K562 (cell line): ENCODE measurements at regions not wholly inside any gene's neighbourhood (a gene's known extent, or its start where the extent isn't known, plus 50 kb on each side); places are given as distances from the start of the nearest gene placed in this dataset.

ENCODE experiments used
- ATAC-seq: fragments of 200-7000 bp; cut with Tn5 transposase; 3 replicates; pipeline ENCODE4 v1.9.1; 2020; ENCODE audit warnings: moderate library complexity
- BruUV-seq: library from RNA; stranded (reverse); fragments of 400-500 nt; replicated peaks from 2 replicates; lab custom pipeline; 2021; lab: Mats Ljungman, UMichigan
- CTCF ChIA-PET: fragments of 300-600 bp; formaldehyde crosslinking; extraction: SDS; loops from one replicate; lab custom pipeline; 2021; ENCODE audit warnings: low intra/inter-chr PET ratio; lab: Yijun Ruan, JAX
- POLR2A ChIA-PET: fragments of 300-600, 350-650 bp; sonication (Branson Sonifier 250); formaldehyde crosslinking; extraction: SDS; loops from one replicate; lab custom pipeline; 2021; ENCODE audit warnings: antibody characterized with exemption, inconsistent platforms; lab: Yijun Ruan, JAX
- DNase-seq, 4 experiments: peaks; one replicate each; pipeline versions ENCODE4 v3.0.0 to v3.0.0-alpha.2; 2011 to 2018; ENCODE audit warnings: low spot score in 3 of 4, mixed read lengths in 3 of 4; ENCODE audit errors: extremely low read depth in 1 of 4
- FAIRE-seq: peaks from 2 replicates; lab custom pipeline; 2011; peaks lifted over from hg19 to GRCh38; lab: Jason Lieb, UNC
- H2AFZ ChIP-seq: 2 replicates; pipeline ENCODE4 v1.6.0; 2011; ENCODE audit warnings: low read depth, low read length, control low read depth, inconsistent platforms
- H3K27ac ChIP-seq: fragments of 200-600 bp; 3 replicates; pipeline ENCODE4 v1.8.0; 2011; ENCODE audit warnings: low read depth, mild to moderate bottlenecking, control low read depth, inconsistent platforms, low read length, moderate library complexity, mixed read lengths; ENCODE audit errors: extremely low read depth
- H3K27me3 ChIP-seq, 2 experiments: fragments of 300-600 bp in 1 of 2; 2 replicates in 1 of 2; 3 replicates in 1 of 2; pipeline versions ENCODE4 v1.6.0 to v1.8.0; 2011; ENCODE audit warnings: inconsistent platforms in 2 of 2, low read length in 2 of 2, mild to moderate bottlenecking in 1 of 2, mixed read lengths in 1 of 2, moderate library complexity in 1 of 2; ENCODE audit not compliant: control insufficient read depth in 2 of 2, insufficient read depth in 2 of 2
- H3K36me3 ChIP-seq: fragments of 300-600 bp; 3 replicates; pipeline ENCODE4 v1.8.0; 2011; ENCODE audit warnings: mild to moderate bottlenecking, low read length, inconsistent platforms; ENCODE audit not compliant: control insufficient read depth, insufficient read depth
- H3K4me1 ChIP-seq, 2 experiments: fragments of 200-600 bp in 1 of 2; replicated peaks in 1 of 2; 2 replicates in 1 of 2; 3 replicates in 1 of 2; pipeline versions ENCODE4 v1.5.1 to v1.8.0; 2011; ENCODE audit warnings: inconsistent platforms in 2 of 2, low read length in 2 of 2, mild to moderate bottlenecking in 1 of 2, mixed read lengths in 1 of 2, moderate library complexity in 1 of 2; ENCODE audit not compliant: control insufficient read depth in 2 of 2, insufficient read depth in 2 of 2
- H3K4me2 ChIP-seq: 2 replicates; pipeline ENCODE4 v1.6.1; 2011; ENCODE audit warnings: low read length, control low read depth, inconsistent platforms, mixed read lengths; ENCODE audit not compliant: insufficient read depth
- H3K4me3 ChIP-seq: fragments of 200-600 bp; sonication (generic), shearing (Covaris generic); 2 replicates; pipeline ENCODE4 v1.5.1; 2016; ENCODE audit warnings: control low read depth, inconsistent platforms
- H3K79me2 ChIP-seq: fragments of 200-600 bp; 3 replicates; pipeline ENCODE4 v1.8.0; 2011; ENCODE audit warnings: low read length, inconsistent platforms; ENCODE audit not compliant: control insufficient read depth, insufficient read depth
- H3K9ac ChIP-seq, 2 experiments: 2 replicates each; pipeline versions ENCODE4 v1.6.0 to v1.6.1; 2011; ENCODE audit warnings: low read depth in 2 of 2, low read length in 2 of 2, control low read depth in 1 of 2, inconsistent platforms in 1 of 2, mild to moderate bottlenecking in 1 of 2, mixed read lengths in 1 of 2; ENCODE audit not compliant: insufficient read depth in 1 of 2
- H3K9me1 ChIP-seq: one replicate; pipeline ENCODE4 v1.6.0; 2011; ENCODE audit warnings: inconsistent platforms, mild to moderate bottlenecking, low read length, moderate library complexity; ENCODE audit not compliant: control insufficient read depth, insufficient read depth
- H3K9me3 ChIP-seq: replicated peaks from 2 replicates; pipeline ENCODE4 v1.5.1; 2011; ENCODE audit warnings: low read depth, low read length, inconsistent platforms; ENCODE audit not compliant: control insufficient read depth, insufficient read depth
- H4K20me1 ChIP-seq: replicated peaks from 2 replicates; pipeline ENCODE4 v1.6.1; 2011; ENCODE audit warnings: low read length, inconsistent platforms, mixed read lengths; ENCODE audit not compliant: control insufficient read depth, insufficient read depth
- CSDE1 ChIP-seq, 2 experiments: fragments of 450-650 bp; IDR thresholded peaks; 2 replicates each; pipeline ENCODE4 v1.6.1; 2016; ENCODE audit warnings: mild to moderate bottlenecking in 1 of 2
- GABPB2 ChIP-seq: fragments of 250-450 bp; sonication (Bioruptor Pico); conservative IDR thresholded peaks from 2 replicates; pipeline ENCODE4 v1.5.1; 2021; ENCODE audit warnings: mild to moderate bottlenecking
- RBM39 ChIP-seq: fragments of 200-400 bp; formaldehyde crosslinking; optimal IDR thresholded peaks from 2 replicates; pipeline ENCODE3; 2018; ENCODE audit warnings: low read depth, low read length
- ZBTB5 ChIP-seq: fragments of 450-650 bp; IDR thresholded peaks from 2 replicates; pipeline ENCODE4 v1.6.1; 2017; ENCODE audit warnings: antibody characterized with exemption
- ZKSCAN3 ChIP-seq: fragments of 250-450 bp; sonication (Bioruptor Pico); IDR thresholded peaks from 2 replicates; pipeline ENCODE4 v1.4.0; 2020
- ZNF431 ChIP-seq: sonication (generic); formaldehyde crosslinking; IDR thresholded peaks from 2 replicates; pipeline ENCODE4 v1.8.0; 2022; ENCODE audit warnings: mild to moderate bottlenecking, missing genetic modification reagents
- ZNF77 ChIP-seq: fragments of 250-450 bp; sonication (Bioruptor Pico); IDR thresholded peaks from 2 replicates; pipeline ENCODE4 v1.5.0; 2020
- WGBS: fragments of 100-300 bp; shearing (Covaris generic); methylation state at CpG from one replicate; pipeline ENCODE4 v1.1.6; 2016; ENCODE audit warnings: low coverage, mixed read lengths; ENCODE audit not compliant: insufficient coverage; ENCODE audit errors: missing lambda C conversion rate; 5-methylcytosine and 5-hydroxymethylcytosine counted together
- in situ Hi-C: fragments of 300-500 bp; cut with MboI; formaldehyde crosslinking; loops from 4 replicates; pipeline ENCODE4 v1.15.0; 2018; ENCODE audit warnings: inconsistent platforms, mixed read lengths
- intact Hi-C: fragments of 100-400 bp; cut with micrococcal nuclease; formaldehyde crosslinking; loops from 2 replicates; pipeline ENCODE4 v1.14.2; 2022
- TF ChIP-seq, protein P1 (sequence below): fragments of 250-450 bp; sonication (Bioruptor Pico); IDR thresholded peaks from 2 replicates; pipeline ENCODE4 v1.6.1; 2021; ENCODE audit warnings: mild to moderate bottlenecking
- TF ChIP-seq, protein P2 (sequence below): fragments of 450-650 bp; formaldehyde crosslinking; IDR thresholded peaks from 2 replicates; pipeline ENCODE4 v1.4.0; 2020; ENCODE audit warnings: mild to moderate bottlenecking, moderate library complexity
- TF ChIP-seq, protein P3 (sequence below), 2 experiments: fragments of 450-650 bp in 1 of 2; sonication (generic) in 1 of 2; formaldehyde crosslinking; conservative IDR thresholded peaks; 2 replicates each; pipeline versions ENCODE4 v1.4.0 to v1.8.1; 2020 to 2022; ENCODE audit warnings: mild to moderate bottlenecking in 1 of 2, missing genetic modification reagents in 1 of 2

- TF ChIP-seq RBM39 (no peak), GABPB2 (CRISPR knock-in tag) (no peak), CSDE1 (IDR thresholded peaks at IDR 0.05) (no peak)
- TF ChIP-seq, protein P1, sequence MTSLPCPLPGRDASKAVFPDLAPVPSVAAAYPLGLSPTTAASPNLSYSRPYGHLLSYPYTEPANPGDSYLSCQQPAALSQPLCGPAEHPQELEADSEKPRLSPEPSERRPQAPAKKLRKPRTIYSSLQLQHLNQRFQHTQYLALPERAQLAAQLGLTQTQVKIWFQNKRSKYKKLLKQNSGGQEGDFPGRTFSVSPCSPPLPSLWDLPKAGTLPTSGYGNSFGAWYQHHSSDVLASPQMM (CRISPR knock-in tag) = no peak
These were observed 75.0 kb upstream of the SLC1A1 start (continued) for GRCh38 chr9:4415281-4415680.

GRCh38 chr9:4413856-4414255 lies 76.4 kb upstream of the SLC1A1 start:
- Histone ChIP-seq H4K20me1 (no peaks in the 10 kb centered on the region), H3K9ac (no peak overlapping the region), H3K4me3 (no peak overlapping the region), H3K9me1 (no peaks in the 10 kb centered on the region), H3K79me2 (no peaks in the 10 kb centered on the region), H3K4me2 (no peak overlapping the region), H3K9me3 (no peaks in the 10 kb centered on the region), H3K27me3 (no peaks in the 10 kb centered on the region), H3K27ac (no peak overlapping the region), H3K36me3 (no peaks in the 10 kb centered on the region), H3K4me1 (no peaks in the 10 kb centered on the region), H2AFZ (no peak overlapping the region)
- TF ChIP-seq ZNF77 (CRISPR knock-in tag) (no peak), ZNF431 (CRISPR knock-in tag) (no peak), ZBTB5 (no peak), ZKSCAN3 (CRISPR knock-in tag) (no peak)
- TF ChIP-seq, protein P2, sequence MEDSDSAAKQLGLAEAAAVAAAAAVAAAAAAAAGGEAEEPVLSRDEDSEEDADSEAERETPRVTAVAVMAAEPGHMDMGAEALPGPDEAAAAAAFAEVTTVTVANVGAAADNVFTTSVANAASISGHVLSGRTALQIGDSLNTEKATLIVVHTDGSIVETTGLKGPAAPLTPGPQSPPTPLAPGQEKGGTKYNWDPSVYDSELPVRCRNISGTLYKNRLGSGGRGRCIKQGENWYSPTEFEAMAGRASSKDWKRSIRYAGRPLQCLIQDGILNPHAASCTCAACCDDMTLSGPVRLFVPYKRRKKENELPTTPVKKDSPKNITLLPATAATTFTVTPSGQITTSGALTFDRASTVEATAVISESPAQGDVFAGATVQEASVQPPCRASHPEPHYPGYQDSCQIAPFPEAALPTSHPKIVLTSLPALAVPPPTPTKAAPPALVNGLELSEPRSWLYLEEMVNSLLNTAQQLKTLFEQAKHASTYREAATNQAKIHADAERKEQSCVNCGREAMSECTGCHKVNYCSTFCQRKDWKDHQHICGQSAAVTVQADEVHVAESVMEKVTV (CRISPR knock-in tag) = no peak
- TF ChIP-seq, protein P3, sequence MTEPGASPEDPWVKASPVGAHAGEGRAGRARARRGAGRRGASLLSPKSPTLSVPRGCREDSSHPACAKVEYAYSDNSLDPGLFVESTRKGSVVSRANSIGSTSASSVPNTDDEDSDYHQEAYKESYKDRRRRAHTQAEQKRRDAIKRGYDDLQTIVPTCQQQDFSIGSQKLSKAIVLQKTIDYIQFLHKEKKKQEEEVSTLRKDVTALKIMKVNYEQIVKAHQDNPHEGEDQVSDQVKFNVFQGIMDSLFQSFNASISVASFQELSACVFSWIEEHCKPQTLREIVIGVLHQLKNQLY (CRISPR knock-in tag; conservative IDR thresholded peaks at IDR 0.05) = no peak
- DNase-seq = no peak
- in situ Hi-C loops = no loop called here
- intact Hi-C loops = no loop called here
- FAIRE-seq = no peak
- 0% methylated on average over 1 of the region's 1 CpG for WGBS
- CTCF ChIA-PET = no interaction called here
- no peak for ATAC-seq
- POLR2A ChIA-PET = no interaction called here
- no TSS peak for BruUV-seq
